ENCODE measurements at regions not wholly inside any gene's neighbourhood (a gene's known extent, or its start where the extent isn't known, plus 50 kb on each side); places are given as distances from the start of the nearest gene placed in this dataset.

DNA sequence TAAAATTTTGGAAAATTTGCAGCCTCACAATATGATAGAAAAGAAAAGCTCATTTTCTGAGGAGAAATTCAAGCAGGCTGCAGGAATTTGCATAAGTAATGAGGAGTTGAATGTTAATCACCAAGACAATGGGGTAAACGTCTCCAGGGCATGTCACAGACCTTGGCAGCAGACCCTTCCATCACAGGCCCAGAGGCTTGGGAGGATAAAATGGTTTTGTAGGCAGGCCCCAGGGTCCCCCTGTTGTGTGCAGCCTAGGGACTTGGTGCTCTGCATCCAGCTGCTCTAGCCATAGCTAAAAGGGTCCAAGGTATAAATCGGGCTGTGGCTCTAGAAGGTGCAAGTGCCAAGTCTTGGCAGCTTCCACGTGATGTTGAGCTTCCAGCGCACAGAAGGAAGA lies 112.2 kb upstream of the FMN2 start:
- TF ChIP-seq NR3C1 (CRISPR knock-in tag; conservative IDR thresholded peaks at IDR 0.05; ENCODE audit: low read depth): no peak
- no peak for TF ChIP-seq CREB1 (CRISPR knock-in tag; IDR thresholded peaks at IDR 0.05)
- no peak for TF ChIP-seq CTCF (IDR thresholded peaks at IDR 0.05)
- no peak for TF ChIP-seq SMAD4 (CRISPR knock-in tag; IDR thresholded peaks at IDR 0.05)

Data from WTC11 (cell line).